ENCODE measurements at regions not wholly inside any gene's neighbourhood (a gene's known extent, or its start where the extent isn't known, plus 50 kb on each side); places are given as distances from the start of the nearest gene placed in this dataset.
"Not testable (repeated sequence)": the region's sequence is repeated elsewhere in the genome, so short reads cannot be mapped to it uniquely, and the experiment has no call there.

- no peak for DNase-seq (ENCODE audit: low read depth)
These were observed 76.4 kb downstream of the MAGED4 start for GRCh38 chrX:52261125-52261462.

GRCh38 chrX:52261463-52262194 lies 76.9 kb downstream of the MAGED4 start:
- DNase-seq (ENCODE audit: low read depth) = peak; percentile 88

GRCh38 chrX:52262195-52262546 lies 77.5 kb downstream of the MAGED4 start:
- no peak for DNase-seq (ENCODE audit: low read depth)

GRCh38 chrX:52263417-52263816 lies 78.7 kb downstream of the MAGED4 start:
- DNase-seq (ENCODE audit: low read depth) = no peak

- no peak for DNase-seq (ENCODE audit: low read depth)
These were observed 81.0 kb downstream of the MAGED4 start for GRCh38 chrX:52265713-52266112.

- DNase-seq (ENCODE audit: low read depth) = not testable (repeated sequence)
These were observed 83.8 kb downstream of the MAGED4 start for GRCh38 chrX:52268502-52268901.

GRCh38 chrX:52270453-52271116 lies 85.9 kb downstream of the MAGED4 start:
- no peak for DNase-seq (ENCODE audit: low read depth)

GRCh38 chrX:52271206-52271605 lies 86.5 kb downstream of the MAGED4 start:
- DNase-seq (ENCODE audit: low read depth) = no peak

GRCh38 chrX:52277666-52278065 lies 91.2 kb upstream of the XAGE2 start:
- DNase-seq (ENCODE audit: low read depth) = no peak

- no peak for DNase-seq (ENCODE audit: low read depth)
These were observed 88.0 kb upstream of the XAGE2 start for GRCh38 chrX:52280812-52281211.

- DNase-seq (ENCODE audit: low read depth) = no peak
These were observed 84.0 kb upstream of the XAGE2 start for GRCh38 chrX:52284865-52285264.

- not testable (repeated sequence) for DNase-seq (ENCODE audit: low read depth)
These were observed 69.9 kb upstream of the XAGE2 start for GRCh38 chrX:52298968-52299367.

- not testable (repeated sequence) for DNase-seq (ENCODE audit: low read depth)
These were observed 60.3 kb upstream of the XAGE2 start for GRCh38 chrX:52308532-52308931.
